GOT3 (cell line): ENCODE measurements at regions not wholly inside any gene's neighbourhood (a gene's known extent, or its start where the extent isn't known, plus 50 kb on each side); places are given as distances from the start of the nearest gene placed in this dataset.
"Not testable (repeated sequence)": the region's sequence is repeated elsewhere in the genome, so short reads cannot be mapped to it uniquely, and the experiment has no call there.

ENCODE experiments used
- DNase-seq: peaks from one replicate; lab custom pipeline; 2025; ENCODE audit warnings: mixed read lengths; lab: John Stamatoyannopoulos, UW

DNA sequence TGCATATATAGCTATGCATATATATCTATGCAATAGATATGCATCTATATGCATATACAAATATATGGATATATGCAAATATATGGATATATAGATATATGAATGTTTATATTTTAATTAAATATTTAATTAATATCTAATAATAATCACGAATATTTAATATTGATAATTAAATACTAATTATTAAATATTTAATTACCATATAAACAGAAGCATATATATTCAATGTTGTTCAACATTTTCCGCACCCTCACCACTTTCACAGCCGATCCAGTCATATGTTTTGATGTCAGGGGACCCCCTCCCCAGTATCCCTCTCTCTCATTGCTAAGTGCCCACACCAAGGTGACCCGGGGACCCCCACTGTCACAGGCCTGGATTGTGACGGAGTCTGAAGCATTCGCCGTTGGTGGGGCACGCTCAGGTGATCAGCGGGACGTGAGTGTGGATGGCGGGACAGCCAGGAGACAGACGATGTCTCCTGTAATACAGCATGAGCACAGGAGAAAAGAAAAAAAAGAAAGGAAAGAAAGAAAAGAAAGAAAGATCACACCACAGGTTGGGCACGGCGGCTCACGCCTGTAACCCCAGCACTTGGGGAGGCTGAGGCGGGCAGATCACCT lies 199.7 kb downstream of the CRLF2 start:
- no peak for DNase-seq

DNA sequence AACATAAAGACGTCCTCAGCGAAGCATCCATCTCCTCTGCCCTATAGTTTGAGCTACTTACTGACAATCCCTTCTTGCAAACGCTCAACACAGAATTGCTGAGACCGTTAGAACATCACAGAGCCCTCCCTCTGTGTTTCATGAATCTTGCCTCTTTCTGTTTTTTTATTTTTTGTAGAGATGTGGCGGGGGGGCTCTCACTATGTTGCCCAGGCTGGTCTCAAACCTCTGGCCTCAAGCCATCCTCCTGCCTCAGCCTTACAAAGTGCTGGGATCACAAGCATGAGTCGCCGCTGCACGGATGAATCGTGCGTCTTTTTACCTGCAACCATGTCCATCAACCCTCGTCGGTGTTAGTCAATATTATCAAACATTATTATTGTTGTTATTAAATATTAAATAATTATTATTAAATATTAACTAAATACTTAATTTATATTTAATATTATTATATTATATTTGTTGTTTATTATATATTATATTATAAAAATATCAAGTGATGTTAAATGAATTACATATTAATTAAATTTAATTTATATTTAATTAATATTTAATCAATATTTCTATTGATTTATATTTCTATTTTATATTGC lies 200.7 kb downstream of the CRLF2 start:
- no peak for DNase-seq

DNA sequence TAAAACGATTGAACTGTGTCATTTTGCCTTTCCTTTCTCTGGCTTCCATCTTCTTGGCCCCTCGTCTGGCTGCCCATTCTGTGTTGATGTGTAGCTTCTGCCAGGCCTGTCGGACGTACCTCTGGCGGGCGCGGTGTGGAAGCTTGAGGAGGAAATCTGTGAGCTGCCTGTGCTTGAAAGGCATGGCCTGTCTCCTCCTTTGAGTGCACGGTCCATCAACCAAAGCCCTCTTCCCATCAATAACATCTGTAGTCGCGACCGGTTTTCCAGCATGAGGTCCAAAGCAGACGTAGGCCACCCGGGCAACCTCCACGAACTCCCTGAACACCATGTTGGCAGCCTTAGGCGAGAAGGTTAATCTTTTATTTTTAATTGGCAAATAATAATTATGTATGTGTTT lies 202.7 kb downstream of the CRLF2 start:
- no peak for DNase-seq

DNA sequence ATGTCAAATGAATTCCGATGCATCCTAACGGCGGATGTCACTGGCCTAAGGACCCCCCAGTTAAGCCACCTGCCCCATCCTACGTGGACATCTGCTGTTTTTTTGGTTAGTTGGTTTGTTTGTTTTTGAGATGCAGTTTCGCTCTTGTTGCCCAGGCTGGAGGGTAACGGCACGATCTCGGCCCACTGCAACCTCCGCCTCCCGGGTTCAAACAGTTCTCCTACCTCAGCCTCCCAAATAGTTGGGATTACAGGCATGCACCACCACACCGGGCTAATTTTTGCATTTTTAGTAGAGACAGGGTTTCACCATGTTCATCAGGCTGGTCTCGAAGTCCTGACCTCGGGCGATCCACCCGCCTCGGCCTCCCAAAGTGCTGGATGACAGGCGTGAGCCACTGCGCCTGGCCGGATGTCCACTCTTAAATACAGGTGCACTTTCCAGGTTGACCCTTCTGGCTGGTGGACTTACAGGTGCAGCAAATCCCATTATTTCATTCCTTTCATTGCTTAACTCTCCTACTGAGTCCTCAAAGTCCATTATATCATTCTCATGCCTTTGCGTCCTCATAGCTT lies 206.2 kb downstream of the CRLF2 start:
- DNase-seq: no peak

DNA sequence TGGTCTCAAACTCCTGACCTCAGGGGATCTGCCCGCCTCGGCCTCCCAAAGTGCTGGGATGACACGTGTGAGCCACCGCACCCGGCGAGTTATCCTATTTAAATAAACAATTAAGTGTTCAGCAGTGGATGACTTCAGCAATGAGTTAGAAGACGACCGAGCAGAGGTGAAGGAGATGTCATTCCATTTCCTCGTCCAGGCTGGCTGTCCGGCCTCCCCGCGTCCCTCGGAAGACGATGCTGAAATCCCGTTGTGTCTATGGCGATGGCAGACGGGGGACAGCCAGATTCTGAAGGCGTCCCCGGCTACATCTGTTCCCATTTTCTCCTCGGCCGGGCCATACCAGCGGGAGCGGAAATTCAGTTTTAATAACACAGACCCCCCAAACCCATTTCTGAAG lies 209.8 kb downstream of the CRLF2 start:
- no peak for DNase-seq

DNA sequence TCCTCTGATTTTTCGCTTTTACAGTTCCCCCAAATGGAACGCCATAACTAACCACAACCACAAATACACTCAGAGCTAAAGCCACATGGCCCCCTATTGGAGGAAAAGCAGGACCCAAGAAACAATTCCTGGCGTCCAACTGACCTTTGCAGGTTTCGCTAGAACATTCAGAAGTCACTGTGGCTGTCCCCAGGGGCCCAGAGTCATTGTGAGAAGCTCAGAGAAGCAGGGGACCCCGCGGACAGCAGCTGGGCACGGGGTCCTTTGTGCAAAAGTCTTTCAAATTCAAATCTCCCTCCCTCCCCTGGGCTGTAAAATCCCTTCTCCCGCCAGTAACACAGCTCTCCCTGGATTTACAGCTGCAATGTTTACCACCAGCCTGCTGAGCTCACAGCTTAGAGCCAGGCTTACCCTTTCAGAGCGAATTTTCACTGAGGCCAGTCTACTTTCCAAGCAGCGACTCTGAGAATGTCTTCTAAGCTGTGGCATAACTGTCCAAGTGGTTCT lies 214.8 kb downstream of the CRLF2 start:
- DNase-seq: no peak

DNA sequence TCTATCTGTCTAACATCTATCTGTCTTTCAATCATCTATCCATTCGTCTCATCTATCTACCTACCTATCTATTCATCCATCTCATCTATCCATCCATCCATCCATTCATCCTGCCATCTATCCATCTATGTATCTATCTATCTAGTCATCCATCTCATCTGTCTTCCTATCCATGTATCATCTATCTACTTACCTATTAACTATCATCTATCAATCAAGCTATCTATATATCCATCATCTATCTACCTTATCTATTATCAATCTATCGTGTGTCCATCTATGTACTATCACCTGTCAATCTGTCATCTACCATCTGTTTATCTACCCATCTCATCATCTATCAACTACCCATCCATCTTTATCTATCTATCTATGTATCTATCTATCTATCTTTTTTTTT lies 217.7 kb downstream of the CRLF2 start:
- no peak for DNase-seq

DNA sequence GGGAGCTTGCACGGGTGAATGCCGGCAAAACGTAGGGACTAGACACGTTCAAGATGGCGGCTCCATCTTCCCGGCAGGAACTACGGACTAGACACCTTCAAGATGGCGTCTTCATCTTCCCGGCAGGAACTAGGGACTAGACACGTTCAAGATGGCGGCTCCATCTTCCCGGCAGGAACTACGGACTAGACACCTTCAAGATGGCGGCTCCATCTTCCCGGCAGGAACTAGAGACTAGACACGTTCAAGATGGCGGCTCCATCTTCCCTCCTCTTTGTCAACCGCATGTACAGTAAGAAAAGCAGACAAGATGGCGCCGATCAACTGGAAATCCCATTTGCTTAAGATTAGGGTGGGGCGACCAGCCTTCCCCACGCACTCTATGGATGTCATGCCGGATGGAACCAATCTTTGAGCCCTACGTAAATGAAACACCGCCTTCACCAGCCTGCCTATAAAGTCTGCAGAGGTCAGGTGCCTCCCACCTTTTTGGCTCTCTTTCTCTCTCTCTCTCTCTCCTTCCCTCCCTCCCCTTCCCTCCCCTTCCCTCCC lies 222.4 kb downstream of the CRLF2 start:
- peak; percentile 72 for DNase-seq

DNA sequence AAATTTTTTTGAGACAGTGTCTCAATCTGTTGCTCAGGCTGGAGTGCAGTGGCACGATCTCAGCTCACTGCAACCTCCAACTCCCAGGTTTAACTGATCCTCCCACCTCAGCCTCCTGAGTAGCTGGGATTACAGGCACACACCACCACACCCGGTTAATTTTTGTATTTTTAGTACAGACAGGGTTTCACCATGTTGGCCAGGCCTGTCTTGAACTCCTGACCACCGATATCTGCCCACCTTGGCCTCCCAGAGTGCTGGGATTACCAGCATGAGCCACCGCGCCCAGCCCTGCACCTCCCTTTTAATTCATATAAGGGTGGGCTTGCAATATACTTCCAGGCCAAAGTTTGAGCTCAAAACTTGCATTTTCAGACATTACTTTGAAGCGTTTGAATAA lies 223.9 kb downstream of the CRLF2 start:
- DNase-seq: not testable (repeated sequence)

DNA sequence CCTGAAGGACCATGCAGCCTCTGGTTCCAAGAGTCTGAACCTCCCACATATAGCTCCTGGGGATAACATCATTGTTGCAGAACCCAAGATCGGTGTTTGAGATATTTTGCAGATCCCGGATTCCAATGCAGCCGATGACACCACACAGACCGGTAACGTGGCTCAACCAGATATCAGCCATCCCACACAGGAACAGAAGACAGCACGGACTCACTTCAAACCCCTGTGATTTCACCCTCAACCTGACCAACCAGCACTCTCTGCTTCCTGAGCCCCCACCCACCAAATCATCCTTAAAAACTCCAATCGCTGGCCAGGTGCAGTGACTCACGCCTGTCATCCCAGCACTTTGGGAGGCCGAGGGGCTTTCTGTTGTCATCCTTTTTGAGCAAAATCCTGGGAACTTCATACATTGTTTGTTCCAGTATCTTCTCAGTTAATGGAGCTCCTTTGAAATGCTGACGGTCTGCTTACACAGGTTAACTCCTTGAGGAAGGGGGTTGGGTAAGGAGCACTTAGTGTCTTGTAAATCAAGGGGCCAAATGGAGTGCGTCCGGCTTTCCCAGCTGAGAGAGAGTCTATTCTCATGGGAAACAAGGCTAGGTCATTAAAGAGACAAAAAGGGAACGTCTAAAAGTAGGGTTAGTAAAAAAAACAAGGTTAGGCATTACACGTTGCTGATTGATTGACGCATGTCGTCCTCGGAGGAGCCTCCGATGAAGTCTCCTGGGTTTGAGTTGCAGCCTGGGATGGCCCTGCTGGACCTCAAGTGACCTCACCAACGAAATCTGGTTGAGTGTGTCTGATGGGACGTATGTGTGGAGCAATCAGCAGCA lies 230.4 kb downstream of the CRLF2 start:
- DNase-seq: no peak

DNA sequence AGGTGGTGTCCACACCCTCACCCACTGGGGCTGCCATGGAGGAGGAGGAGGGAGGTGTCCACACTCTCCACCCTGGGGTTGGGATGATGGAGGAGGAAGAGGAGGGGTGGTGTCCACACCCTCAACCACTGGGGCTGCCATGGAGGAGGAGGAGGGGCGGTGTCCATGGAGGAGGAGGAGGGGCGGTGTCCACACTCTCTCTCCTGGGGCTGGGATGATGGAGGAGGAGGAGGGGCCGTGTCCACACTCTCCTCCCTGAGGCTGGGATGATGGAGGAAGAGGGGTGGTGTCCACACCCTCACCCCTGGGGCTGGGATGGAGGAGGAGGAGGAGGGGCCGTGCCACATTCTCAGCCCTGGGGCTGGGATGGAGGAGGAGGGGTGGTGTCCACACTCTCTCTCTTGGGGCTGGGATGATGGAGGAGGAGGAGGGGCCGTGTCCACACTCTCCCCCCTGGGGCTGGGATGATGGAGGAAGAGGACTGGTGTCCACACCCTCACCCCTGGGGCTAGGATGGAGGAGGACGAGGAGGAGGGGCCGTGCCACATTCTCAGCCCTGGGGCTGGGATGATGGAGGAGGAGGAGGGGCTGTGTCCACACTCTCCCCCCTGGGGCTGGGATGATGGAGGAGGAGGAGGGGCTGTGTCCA lies 231.7 kb downstream of the CRLF2 start:
- no peak for DNase-seq

DNA sequence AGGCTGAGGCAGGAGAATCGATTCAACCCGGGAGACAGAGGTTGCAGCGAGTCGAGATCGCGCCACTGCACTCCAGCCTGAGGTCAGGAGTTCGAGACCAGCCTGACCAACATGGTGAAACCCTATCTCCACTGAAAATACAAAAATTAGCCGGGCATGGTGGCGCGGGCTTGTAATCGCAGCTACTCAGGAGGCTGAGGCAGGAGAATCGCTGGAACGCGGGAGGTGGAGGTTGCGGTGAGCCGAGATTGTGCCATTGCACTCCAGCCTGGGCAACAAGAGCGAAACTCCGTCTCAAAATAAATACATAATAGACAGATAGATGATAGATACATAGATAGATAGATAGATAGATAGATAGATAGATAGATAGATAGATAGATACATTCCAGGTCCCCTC lies 233.3 kb downstream of the CRLF2 start:
- DNase-seq: not testable (repeated sequence)

DNA sequence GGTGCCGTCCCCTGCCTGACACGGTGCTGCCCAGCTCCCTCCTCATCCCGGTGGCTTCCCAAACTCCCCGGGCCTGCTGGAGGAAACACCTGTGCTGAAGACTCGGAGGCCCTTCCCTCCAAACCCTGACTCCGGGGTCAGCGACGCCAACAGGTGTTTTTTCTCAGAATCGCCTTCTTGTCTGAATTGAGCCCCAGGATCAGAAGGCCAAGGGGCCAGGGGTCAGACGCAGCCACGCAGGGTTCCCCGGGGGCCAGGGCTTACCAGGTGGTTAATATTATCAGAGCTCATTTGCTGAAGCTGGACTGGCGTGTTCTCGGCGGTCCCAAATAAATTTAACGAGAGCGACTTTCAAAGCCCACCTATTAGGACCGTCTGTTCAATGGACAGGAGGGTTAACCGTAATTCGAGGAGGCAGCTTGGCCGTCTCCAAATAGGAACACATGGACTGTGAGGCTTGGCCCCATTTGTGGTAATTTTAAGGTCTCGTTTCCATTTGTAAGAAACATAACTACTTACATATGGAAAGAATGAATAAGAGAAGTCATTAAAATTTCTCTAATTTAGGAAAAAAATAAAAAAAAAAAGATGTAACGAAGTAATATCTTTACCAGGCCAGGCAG lies 239.3 kb downstream of the CRLF2 start:
- DNase-seq: no peak

DNA sequence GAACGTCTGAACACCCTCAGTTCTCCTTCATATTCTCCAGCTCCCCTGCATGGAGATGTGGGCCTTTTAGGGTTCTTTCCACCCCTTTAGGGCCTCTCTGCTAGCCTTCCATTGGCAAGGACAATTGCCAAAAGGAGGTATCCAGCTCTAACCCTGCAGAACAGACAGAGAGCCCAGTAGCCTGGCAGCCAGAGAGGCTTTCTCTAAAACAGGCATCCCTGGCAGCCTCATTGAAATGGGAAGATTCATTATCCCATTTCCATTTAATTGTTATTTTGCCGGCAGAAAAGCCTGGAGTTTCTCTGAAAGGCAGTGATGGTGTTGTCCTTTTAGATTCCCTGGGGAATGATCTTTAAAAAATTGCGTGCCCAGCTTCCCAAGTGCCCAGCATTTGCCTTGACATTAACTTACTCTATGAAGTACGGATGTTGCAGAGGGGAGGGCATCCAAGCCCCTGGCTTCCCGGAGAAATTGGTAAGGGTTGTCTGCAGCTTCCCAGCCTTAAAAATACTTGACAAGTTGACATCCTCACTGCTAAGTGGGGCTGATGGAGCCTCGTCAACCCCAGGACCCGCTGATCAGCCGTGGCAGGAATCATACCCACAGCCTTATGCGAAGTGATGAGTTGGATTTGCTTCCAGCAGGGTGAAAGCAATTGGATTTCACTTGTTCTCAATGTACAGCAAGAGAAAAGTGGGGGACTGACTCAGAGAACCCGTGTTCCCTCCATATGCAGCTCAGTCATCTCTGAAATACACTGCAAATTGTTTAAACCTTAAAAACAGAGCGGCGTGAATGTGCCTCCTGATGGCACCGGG lies 244.1 kb downstream of the CRLF2 start:
- no peak for DNase-seq

DNA sequence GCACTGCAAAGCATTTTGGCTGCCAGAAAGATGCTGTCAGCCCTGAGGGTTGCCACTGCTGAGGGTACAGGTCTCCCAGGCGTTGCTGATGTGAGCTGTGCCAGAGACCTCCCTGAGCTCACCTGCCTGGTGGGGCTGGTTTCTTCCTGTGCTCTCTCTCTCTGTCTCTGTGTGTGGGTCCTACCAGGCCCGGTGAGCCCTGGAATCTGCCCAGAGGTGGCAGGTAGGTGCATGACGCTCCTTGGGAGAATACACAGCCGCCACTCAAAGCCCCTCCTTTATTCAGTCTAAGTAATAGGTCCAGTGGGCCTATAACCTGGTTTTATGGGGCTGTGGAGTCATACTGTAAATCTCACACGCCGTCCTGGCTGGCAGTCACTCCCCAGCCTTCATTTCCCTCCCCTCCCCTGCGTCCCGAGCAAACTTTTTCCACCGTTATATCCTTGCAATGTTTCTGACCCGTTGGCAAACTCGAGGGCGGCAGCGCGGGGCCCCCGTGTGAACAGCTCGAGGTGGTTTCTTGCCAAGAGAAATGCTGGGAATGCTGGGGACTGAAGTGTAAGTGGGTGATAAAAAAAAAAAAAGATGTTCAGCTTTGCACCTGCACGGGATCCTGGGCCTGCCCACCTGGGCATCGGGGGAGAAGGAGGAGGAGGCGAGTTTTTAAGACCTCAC lies 245.9 kb downstream of the CRLF2 start:
- DNase-seq: no peak

DNA sequence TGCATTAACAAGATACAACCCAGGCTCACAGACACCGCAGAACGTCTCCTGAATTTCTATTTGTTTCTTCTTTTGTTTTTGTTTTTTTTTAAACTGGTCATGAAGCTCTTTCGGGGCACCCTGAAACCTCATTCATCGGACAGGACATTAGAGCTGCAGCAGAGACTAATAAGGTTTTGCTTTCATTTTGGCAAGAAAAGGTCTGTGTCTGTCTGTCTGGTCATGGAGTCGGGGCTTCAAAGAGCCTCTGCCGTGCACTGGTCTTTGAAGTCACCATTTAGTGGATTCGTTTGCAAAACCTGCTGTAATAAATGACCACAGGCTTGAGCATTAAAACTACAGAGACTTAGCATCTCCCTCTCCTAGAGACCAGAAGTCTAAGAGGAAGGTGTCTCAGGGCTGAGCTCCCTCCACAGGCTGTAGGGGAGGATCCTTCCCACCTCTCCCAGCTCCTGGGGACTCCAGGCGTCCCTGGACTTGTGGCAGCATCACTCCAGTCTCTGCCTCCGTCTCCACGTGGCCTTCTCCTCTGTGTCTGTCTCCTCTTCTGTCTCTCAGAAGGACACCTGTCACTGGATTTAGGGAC lies 247.5 kb downstream of the CRLF2 start:
- no peak for DNase-seq

DNA sequence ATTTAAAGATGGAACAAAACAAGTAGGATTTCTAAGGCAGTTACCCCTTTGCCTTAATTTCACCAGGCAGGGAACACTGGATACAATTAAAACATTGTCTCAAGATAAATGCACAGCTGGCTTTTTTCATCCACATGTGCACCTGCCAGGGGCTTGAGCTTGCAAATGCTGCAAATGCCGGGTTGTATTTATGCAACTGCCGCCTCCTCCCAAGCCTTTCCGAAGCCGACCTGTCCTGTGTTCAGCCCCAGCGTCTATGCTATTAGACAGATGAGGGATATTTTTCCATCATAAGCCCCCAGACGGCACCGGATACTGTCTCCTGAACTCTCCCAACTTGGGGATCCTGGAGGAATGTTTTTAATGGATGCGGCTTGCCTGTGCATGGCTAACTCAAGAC lies 251.6 kb downstream of the CRLF2 start:
- no peak for DNase-seq

DNA sequence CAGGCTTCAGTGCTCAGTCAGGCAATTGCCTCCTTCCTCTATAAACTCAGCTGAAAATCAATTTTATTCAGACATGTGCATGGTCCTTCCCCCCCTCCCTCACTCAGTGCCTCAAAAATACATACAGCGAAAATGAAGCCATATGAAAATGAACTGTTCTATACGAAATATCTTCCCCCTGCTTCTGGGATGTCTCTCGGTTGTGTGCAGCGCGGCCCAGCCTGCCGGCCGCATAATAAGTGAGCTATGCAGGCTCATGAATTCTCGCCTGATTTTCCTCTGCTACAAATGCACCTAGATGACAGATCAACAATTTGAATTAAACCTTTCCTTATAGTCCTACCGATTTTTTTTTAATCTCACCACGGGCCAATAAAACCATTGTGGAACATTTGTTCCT lies 252.9 kb downstream of the CRLF2 start:
- no peak for DNase-seq

DNA sequence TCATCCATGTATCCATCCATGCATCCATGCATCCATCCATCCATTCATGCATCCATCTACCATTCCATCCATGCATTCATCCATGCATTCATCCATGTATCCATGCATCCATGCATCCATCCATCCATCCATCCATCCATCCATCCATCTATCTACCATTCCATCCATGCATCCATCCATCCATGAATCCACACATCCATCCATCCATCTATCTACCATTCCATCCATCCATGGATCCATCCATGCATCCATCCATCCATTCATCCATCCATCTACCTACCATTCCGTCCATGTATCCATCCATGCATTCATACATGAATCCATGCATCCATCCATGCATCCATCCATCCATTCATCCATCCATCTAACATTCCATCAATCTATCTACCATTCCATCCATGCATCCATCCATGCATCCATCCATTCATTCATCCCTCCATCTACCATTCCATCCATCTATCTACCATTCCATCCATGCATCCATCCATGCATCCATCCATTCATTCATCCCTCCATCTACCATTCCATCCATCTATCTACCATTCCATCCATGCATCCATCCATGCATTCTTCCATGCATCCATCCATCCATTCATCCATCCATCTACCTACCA lies 257.2 kb downstream of the CRLF2 start:
- not testable (repeated sequence) for DNase-seq
